Activated CD8-positive, alpha-beta memory T cell treated with anti-CD3 and anti-CD28 coated beads, Interleukin-2, amount 50 U/mL, for 24 hours (primary cell): ENCODE measurements at regions not wholly inside any gene's neighbourhood (a gene's known extent, or its start where the extent isn't known, plus 50 kb on each side); places are given as distances from the start of the nearest gene placed in this dataset.
"Not testable (repeated sequence)": the region's sequence is repeated elsewhere in the genome, so short reads cannot be mapped to it uniquely, and the experiment has no call there.

Experiments
- DNase-seq: peaks from one replicate; pipeline ENCODE4 v3.0.0-alpha.2; 2020; ENCODE audit errors: extremely low read depth

- no peak for DNase-seq
These were observed 219.3 kb upstream of the PELI2 start for GRCh38 chr14:55898938-55899337.

- DNase-seq = no peak
These were observed 218.7 kb upstream of the PELI2 start for GRCh38 chr14:55899531-55899930.

GRCh38 chr14:55900749-55901148 is 217.5 kb upstream of the PELI2 start:
- no peak for DNase-seq

- DNase-seq = no peak
These were observed 216.9 kb upstream of the PELI2 start for GRCh38 chr14:55901291-55901690.

GRCh38 chr14:55902241-55902640 is 216.0 kb upstream of the PELI2 start:
- DNase-seq = no peak

GRCh38 chr14:55904086-55904485 is 214.1 kb upstream of the PELI2 start:
- no peak for DNase-seq

- DNase-seq = no peak
These were observed 210.1 kb upstream of the PELI2 start for GRCh38 chr14:55908106-55908505.

GRCh38 chr14:55909879-55910278 is 208.3 kb upstream of the PELI2 start:
- DNase-seq = no peak

GRCh38 chr14:55910601-55911243 is 207.5 kb upstream of the PELI2 start:
- no peak for DNase-seq

GRCh38 chr14:55911776-55912175 is 206.4 kb upstream of the PELI2 start:
- DNase-seq = no peak

- no peak for DNase-seq
These were observed 205.9 kb upstream of the PELI2 start for GRCh38 chr14:55912344-55912743.

GRCh38 chr14:55913324-55914025 is 204.7 kb upstream of the PELI2 start:
- DNase-seq = no peak

GRCh38 chr14:55914771-55915170 is 203.4 kb upstream of the PELI2 start:
- no peak for DNase-seq

- no peak for DNase-seq
These were observed 202.8 kb upstream of the PELI2 start for GRCh38 chr14:55915456-55915855.

- DNase-seq = not testable (repeated sequence)
These were observed 198.4 kb upstream of the PELI2 start for GRCh38 chr14:55919800-55920199.

- no peak for DNase-seq
These were observed 196.7 kb upstream of the PELI2 start for GRCh38 chr14:55921511-55921910.

- no peak for DNase-seq
These were observed 192.2 kb upstream of the PELI2 start for GRCh38 chr14:55926007-55926406.

GRCh38 chr14:55927028-55927427 is 191.2 kb upstream of the PELI2 start:
- DNase-seq = no peak

GRCh38 chr14:55928276-55928675 is 189.9 kb upstream of the PELI2 start:
- no peak for DNase-seq

GRCh38 chr14:55929136-55929535 is 189.1 kb upstream of the PELI2 start:
- no peak for DNase-seq

- DNase-seq = no peak
These were observed 188.0 kb upstream of the PELI2 start for GRCh38 chr14:55930016-55930784.

GRCh38 chr14:55936691-55937090 is 181.5 kb upstream of the PELI2 start:
- DNase-seq = no peak

GRCh38 chr14:55938249-55938791 is 179.9 kb upstream of the PELI2 start:
- no peak for DNase-seq
